HG03571 (cell line): ENCODE measurements at regions not wholly inside any gene's neighbourhood (a gene's known extent, or its start where the extent isn't known, plus 50 kb on each side); places are given as distances from the start of the nearest gene placed in this dataset.
"Not testable (repeated sequence)": the region's sequence is repeated elsewhere in the genome, so short reads cannot be mapped to it uniquely, and the experiment has no call there.

Source experiments
- ATAC-seq: cut with Tn5 transposase; IDR thresholded peaks from one replicate; pipeline ENCODE4 v1.9.1; 2021; ENCODE audit not compliant: unreplicated experiment

DNA sequence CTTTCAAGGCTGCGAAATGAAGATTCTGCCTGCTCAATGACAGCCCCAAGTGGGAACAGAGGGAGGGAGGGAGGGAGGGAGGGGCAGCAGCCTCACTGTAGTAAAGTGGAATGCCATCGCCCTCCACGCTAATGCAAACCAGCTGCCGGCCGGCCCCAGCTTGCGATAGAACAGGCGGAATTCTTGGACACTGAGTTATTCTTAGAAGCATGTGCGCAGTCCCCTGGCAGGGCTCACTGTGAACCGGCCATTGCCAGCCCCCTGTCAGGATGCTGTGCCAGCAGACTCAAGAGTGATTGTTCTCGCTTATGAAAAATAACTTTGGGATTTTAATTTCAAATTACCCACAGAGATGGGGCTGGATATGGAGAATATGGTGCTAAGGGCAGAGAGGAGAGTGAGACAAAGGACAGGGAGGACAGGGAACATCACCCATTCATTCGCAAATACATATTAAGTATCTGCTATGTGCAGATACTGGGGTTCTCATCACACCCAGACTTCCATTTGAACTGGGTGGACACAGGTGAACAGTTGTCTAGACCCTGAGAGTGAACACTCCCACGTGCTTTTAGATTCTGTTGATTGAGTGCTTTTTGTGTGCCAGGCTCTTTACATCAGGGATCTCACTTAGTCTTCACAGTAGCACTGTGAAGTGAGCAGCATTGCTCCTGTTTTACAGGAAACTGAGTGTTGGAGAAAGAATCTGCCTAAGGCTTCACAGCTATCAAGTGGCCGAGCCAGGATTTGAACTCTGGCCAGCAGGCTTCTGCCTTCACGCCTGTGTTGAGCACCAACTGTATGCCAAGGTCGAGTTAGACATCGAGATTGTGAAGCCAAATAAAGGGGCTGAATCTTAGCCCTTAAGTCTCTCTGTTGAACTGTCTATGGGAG, 192.9 kb downstream of the C12orf75 start:
- no peak for ATAC-seq

DNA sequence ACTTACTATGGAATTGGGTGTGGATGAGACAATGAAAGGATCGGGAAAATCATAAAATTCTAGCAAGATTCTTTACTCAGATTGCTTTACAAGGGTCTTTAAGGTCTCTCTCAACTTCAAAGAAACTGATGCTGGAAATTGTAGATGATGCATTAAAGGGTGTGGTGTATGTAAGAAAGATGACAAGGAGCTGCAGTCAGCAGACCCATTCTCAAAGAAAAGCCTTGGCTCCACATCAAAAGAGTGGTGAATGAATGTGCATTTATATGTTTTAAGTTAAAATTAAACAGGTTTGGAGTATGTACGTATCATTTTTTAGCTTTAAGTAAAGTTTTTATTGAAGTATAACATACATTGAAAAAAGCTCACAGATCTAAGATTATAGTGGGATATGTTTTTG, 194.5 kb downstream of the C12orf75 start:
- ATAC-seq: no peak

- no peak for ATAC-seq
Observed at GRCh38 chr12:105534068-105534467, 203.6 kb downstream of the C12orf75 start.

GRCh38 chr12:105535033-105535432, 204.5 kb downstream of the C12orf75 start:
- not testable (repeated sequence) for ATAC-seq

DNA sequence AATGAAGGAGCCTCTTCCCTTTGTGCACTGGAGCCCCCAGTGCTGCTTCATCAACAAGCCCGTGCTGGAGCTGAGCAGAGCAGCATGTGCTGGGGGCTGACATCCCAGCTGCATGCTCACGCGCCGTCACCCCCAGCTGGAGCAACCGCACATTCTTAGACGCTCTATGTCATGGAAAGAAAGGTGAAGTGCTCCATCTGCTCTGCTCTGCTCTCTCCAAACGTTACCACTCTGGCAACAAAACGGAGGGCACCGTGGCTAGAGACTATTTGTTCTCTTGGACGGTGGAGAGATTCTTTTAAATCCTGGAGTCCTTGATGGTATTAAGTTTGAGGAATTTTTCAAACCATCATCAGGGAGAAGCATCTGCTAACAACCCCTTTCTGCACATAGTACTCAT, 208.4 kb downstream of the C12orf75 start:
- ATAC-seq: no peak

DNA sequence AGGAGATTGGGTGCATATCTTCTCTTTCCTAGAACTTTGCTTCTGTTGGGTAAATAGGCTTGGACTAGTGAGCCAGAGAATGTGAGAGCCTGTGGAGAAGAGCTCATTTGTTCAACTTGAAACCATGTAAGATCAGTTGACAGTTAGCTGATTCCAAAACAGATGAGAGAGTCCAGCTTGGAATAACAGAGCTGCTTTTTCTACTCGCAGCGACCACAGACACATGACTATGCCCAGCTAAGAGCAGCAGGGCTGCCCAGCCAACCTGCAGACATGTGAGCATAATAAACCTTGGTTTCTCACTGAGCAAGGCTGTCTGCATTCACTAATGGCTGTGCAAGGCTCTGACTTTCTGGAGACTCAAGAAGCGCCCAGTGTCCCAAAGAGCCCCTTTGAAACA, 209.2 kb downstream of the C12orf75 start:
- no peak for ATAC-seq

DNA sequence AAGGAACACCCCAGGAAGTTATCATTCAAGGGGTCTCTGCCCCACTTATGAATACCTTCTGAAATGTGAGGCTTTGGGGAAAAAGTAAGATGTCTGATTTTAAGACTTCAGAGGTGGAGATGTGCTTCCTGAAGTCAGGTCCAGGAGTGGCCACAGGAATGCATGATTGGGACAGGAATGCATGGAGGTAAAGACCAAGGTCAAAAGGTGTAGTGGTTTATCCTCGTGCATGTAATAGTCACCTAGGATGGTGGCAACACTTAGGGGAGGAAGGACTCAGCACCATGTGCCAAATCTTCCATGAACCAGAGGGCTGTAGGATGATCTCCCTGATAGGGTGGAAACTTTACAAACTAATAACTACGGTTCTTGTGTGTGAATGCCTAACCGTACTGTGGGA, 217.3 kb downstream of the C12orf75 start:
- ATAC-seq: no peak

GRCh38 chr12:105548626-105549025, 218.1 kb downstream of the C12orf75 start:
- ATAC-seq: no peak

- ATAC-seq: no peak
Observed at GRCh38 chr12:105552056-105552455, 221.6 kb downstream of the C12orf75 start.

- no peak for ATAC-seq
Observed at GRCh38 chr12:105554223-105554678, 223.8 kb downstream of the C12orf75 start.

DNA sequence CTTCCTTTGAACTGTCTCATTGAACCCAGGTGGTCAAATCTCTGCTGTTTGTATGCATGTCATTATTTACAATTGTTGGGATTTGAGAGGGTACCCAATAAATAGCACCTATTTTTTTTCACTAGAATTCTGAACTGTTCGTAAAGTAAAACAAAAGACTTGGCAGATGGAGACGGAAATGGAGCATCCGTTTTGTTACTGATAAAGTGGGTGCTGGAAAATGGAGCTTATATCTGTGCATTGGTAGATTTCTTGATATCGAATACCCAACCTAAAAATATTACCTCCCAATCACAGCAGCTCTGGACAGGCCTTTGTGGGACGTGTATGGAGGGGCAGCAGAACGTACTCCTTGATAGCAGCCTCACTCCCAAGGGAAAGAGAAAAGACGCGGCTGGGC, 224.4 kb downstream of the C12orf75 start:
- no peak for ATAC-seq

- ATAC-seq: no peak
Observed at GRCh38 chr12:105555556-105556295, 225.2 kb downstream of the C12orf75 start.

DNA sequence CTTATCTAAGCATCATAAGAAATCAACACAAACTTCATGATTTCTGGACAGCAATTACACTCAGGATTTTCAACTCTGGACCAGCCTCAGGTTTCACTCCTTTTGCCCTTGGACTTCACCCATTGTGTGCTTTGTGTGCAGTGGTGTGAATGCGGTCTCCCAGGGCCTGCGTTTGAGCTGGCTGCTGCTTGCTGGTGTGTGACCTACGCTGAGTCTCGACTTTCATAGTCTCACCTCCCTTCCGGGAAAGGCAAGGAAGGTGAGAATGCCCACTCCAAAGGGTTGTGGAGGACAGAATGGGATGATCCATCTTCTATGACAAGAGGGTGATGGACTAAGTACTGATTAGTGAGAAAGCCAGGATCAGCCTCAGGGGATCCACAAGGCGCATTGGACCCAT, 228.8 kb downstream of the C12orf75 start:
- no peak for ATAC-seq

DNA sequence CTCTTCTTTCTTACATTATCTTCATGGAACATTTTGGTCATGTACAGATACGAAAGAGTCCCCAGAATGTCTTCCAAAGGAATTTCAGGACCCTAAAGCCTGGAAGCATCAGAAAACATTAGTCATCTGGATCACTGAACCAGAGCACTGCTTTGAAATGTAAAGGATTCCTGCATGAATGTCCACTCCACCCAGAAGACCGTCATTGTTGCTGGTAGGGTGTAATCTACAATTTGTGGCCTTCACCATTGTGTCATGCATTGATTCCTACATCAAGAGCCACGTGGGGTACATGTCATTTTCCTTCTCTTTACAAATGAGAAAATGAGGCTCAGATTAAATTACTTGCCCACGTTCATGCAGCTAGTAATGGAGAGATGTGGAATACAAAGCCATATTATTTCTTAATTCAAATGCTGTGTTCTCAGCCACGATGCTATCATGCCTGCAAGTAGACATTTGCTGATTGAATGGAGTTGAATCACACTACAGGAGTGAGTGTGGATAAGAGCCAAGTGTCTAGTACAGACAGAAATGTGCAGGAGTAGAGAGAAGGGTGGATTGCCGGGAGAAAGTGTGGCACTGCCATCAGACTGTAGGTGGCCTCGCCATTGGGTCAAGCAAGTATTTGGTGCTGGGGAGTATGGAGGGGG, 231.2 kb downstream of the C12orf75 start:
- ATAC-seq: no peak

DNA sequence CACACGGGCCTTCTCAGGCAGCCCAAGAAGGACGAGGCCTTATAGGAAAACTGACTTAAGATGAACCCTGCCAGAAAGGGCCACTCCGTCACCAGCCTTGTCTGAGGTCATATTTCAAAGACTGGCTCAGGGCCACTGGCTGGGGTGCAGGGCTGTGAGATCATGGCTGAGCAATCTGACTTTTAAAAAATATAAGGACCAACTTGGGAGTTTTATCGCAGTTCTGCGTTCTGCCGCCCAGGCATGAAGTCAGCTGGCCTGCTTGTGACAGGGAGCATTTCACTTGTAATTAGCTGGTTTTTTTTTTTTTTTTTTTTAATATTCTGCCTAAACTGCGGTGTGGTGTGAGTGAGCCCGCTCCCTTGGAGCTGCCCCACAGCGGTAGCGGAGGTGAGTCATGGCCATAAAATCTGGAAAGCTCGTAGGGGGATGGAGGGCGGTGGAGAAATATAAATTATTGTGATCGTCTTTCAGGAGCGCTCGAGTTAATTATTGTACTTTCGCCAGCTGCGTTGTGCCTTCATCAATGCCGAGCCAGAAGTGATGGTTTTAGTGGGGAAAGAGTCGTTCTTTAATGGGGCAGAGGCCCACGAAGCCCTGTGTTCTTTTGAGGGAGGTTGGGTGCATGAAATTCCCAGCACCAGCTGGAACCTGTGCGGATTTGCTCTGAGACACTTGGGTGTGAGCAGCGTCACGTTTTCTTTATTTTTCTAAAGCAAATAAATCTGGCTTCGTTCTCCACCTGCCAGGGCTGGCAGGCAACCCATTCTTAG, 231.9 kb downstream of the C12orf75 start:
- ATAC-seq: no peak

GRCh38 chr12:105567061-105567460, 236.6 kb downstream of the C12orf75 start:
- no peak for ATAC-seq

GRCh38 chr12:105569886-105570285, 239.4 kb downstream of the C12orf75 start:
- no peak for ATAC-seq

DNA sequence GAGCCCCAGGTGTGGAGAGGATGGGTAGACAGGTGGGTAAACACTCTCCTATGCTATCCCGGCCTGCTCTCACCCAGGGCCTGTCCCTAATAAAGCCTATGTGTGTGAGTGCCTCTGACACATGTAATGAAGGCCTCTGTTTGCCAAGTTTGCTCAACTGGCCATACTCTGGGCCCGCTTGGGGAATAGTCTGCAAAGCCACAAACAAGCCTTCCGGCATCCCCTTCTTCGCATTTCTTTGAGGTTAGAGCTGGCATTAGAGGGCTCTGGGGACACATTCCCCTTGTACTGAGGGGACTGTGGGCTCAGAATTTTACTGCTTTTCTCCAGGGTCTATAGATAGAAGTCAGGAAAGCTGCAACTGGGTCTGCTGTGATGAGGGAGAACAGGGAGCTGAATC, 240.5 kb downstream of the C12orf75 start:
- ATAC-seq: no peak

- ATAC-seq: no peak
Observed at GRCh38 chr12:105573574-105573973, 243.1 kb downstream of the C12orf75 start.

- ATAC-seq: no peak
Observed at GRCh38 chr12:105574056-105574715, 243.7 kb downstream of the C12orf75 start.
